H4 (cell line): ENCODE measurements at regions not wholly inside any gene's neighbourhood (a gene's known extent, or its start where the extent isn't known, plus 50 kb on each side); places are given as distances from the start of the nearest gene placed in this dataset.
A peak's percentile ranks its signal among the peaks of the same experiment; 100 is the strongest.
"Not testable (repeated sequence)": the region's sequence is repeated elsewhere in the genome, so short reads cannot be mapped to it uniquely, and the experiment has no call there.

Experiments used
- DNase-seq: peaks from one replicate; pipeline ENCODE4 v3.0.0-alpha.2; 2015; ENCODE audit warnings: low spot score

- DNase-seq, result no peak
Measured at GRCh38 chr1:208465786-208466590, 221.8 kb upstream of the PLXNA2 start.

GRCh38 chr1:208467151-208467780 lies 223.1 kb upstream of the PLXNA2 start:
- no peak for DNase-seq

- peak; percentile 54 for DNase-seq
Measured at GRCh38 chr1:208475449-208475848, 231.3 kb upstream of the PLXNA2 start.

- peak; percentile 52 for DNase-seq
Measured at GRCh38 chr1:208475951-208476845, 232.0 kb upstream of the PLXNA2 start.

- DNase-seq, result no peak
Measured at GRCh38 chr1:208476846-208477170, 232.6 kb upstream of the PLXNA2 start.

GRCh38 chr1:208479435-208479834 lies 235.3 kb upstream of the PLXNA2 start:
- DNase-seq, result no peak

- DNase-seq, result no peak
Measured at GRCh38 chr1:208485512-208485911, 241.3 kb upstream of the PLXNA2 start.

- DNase-seq, result no peak
Measured at GRCh38 chr1:208486677-208487076, 242.5 kb upstream of the PLXNA2 start.

GRCh38 chr1:208488432-208488831 lies 244.2 kb upstream of the PLXNA2 start:
- DNase-seq, result not testable (repeated sequence)

- no peak for DNase-seq
Measured at GRCh38 chr1:208496467-208497371, 252.5 kb upstream of the PLXNA2 start.

- DNase-seq, result no peak
Measured at GRCh38 chr1:208497866-208498541, 253.8 kb upstream of the PLXNA2 start.

GRCh38 chr1:208499026-208499425 lies 254.8 kb upstream of the PLXNA2 start:
- no peak for DNase-seq

- DNase-seq, result peak; percentile 18
Measured at GRCh38 chr1:208499601-208500000, 255.4 kb upstream of the PLXNA2 start.

- no peak for DNase-seq
Measured at GRCh38 chr1:208500375-208500774, 256.2 kb upstream of the PLXNA2 start.

GRCh38 chr1:208501542-208501941 lies 257.4 kb upstream of the PLXNA2 start:
- no peak for DNase-seq

- DNase-seq, result no peak
Measured at GRCh38 chr1:208503787-208504186, 259.6 kb upstream of the PLXNA2 start.

GRCh38 chr1:208506812-208507211 lies 262.6 kb upstream of the PLXNA2 start:
- no peak for DNase-seq

GRCh38 chr1:208509072-208509471 lies 264.9 kb upstream of the PLXNA2 start:
- DNase-seq, result no peak

- peak; percentile 81 for DNase-seq
Measured at GRCh38 chr1:208510192-208510952, 266.2 kb upstream of the PLXNA2 start.

- DNase-seq, result no peak
Measured at GRCh38 chr1:208511242-208511860, 267.2 kb upstream of the PLXNA2 start.
